Suprapubic skin (tissue), 4 donors: ENCODE measurements at regions not wholly inside any gene's neighbourhood (a gene's known extent, or its start where the extent isn't known, plus 50 kb on each side); places are given as distances from the start of the nearest gene placed in this dataset.

Experiments used
- CTCF ChIP-seq, 2 donors: fragments of 200-600 bp in 1 of 2; fragments of 450-650 bp in 1 of 2; sonication (generic) in 1 of 2; IDR thresholded peaks; one replicate each; pipeline ENCODE4 v1.5.1; 2016 to 2019; ENCODE audit warnings: antibody characterized with exemption in 2 of 2, mild to moderate bottlenecking in 1 of 2, moderate library complexity in 1 of 2
- EP300 ChIP-seq: sonication (generic); formaldehyde crosslinking; IDR thresholded peaks from one replicate; pipeline ENCODE4 v1.6.1; 2017; ENCODE audit warnings: antibody characterized with exemption
- POLR2A ChIP-seq, 2 donors: fragments of 450-650 bp; IDR thresholded peaks; one replicate each; pipeline ENCODE4 v1.6.1; 2017; ENCODE audit warnings: antibody characterized with exemption in 2 of 2, mild to moderate bottlenecking in 2 of 2, moderate library complexity in 2 of 2
- POLR2AphosphoS5 ChIP-seq, 3 donors: sonication (generic); formaldehyde crosslinking; IDR thresholded peaks; one replicate each; pipeline ENCODE4 v1.6.1; 2017; ENCODE audit warnings: antibody characterized with exemption in 3 of 3

GRCh38 chr2:133780099-133780996 lies 212.1 kb upstream of the NCKAP5 start:
- TF ChIP-seq CTCF (IDR thresholded peaks at IDR 0.05) (peak; percentile 73 to 78), POLR2AphosphoS5 (IDR thresholded peaks at IDR 0.05) (no peak), POLR2A (IDR thresholded peaks at IDR 0.05) (no peak), EP300 (no peak)
